H9 (cell line): ENCODE measurements at regions not wholly inside any gene's neighbourhood (a gene's known extent, or its start where the extent isn't known, plus 50 kb on each side); places are given as distances from the start of the nearest gene placed in this dataset.

Experiments
- DNase-seq: peaks from one replicate; pipeline ENCODE4 v3.0.0-alpha.2; 2017
- H2AFZ ChIP-seq: one replicate; pipeline ENCODE4 v1.6.1; 2013; ENCODE audit warnings: mild to moderate bottlenecking, low read length, control low read depth, moderate library complexity
- H2AK5ac ChIP-seq: 2 replicates; pipeline ENCODE4 v1.6.1; 2013; ENCODE audit warnings: low read length, control low read depth, mixed read lengths; ENCODE audit not compliant: insufficient read length
- H2BK120ac ChIP-seq: one replicate; pipeline ENCODE4 v1.6.1; 2013; ENCODE audit warnings: low read depth, mild to moderate bottlenecking, low read length, control low read depth, inconsistent platforms; ENCODE audit not compliant: poor library complexity, severe bottlenecking
- H2BK12ac ChIP-seq: 2 replicates; pipeline ENCODE4 v1.6.1; 2013; ENCODE audit warnings: low read length, control low read depth, mixed read lengths, low read depth; ENCODE audit not compliant: insufficient read length
- H2BK15ac ChIP-seq: 2 replicates; pipeline ENCODE4 v1.6.1; 2013; ENCODE audit warnings: low read depth, low read length, control low read depth
- H2BK20ac ChIP-seq: one replicate; pipeline ENCODE4 v1.6.1; 2013; ENCODE audit warnings: low read depth, mild to moderate bottlenecking, low read length, control low read depth, inconsistent platforms; ENCODE audit not compliant: poor library complexity, severe bottlenecking
- H2BK5ac ChIP-seq: 2 replicates; pipeline ENCODE4 v1.6.1; 2013; ENCODE audit warnings: low read length, control low read depth, mixed read lengths; ENCODE audit not compliant: insufficient read length
- H3K14ac ChIP-seq: 2 replicates; pipeline ENCODE4 v1.6.1; 2013; ENCODE audit warnings: low read length, control low read depth; ENCODE audit not compliant: insufficient read depth
- H3K18ac ChIP-seq: 2 replicates; pipeline ENCODE4 v1.6.1; 2013; ENCODE audit warnings: low read depth, mild to moderate bottlenecking, mixed read lengths, low read length, control low read depth; ENCODE audit not compliant: insufficient read length
- H3K23ac ChIP-seq: 2 replicates; pipeline ENCODE4 v1.6.1; 2013; ENCODE audit warnings: low read length, control low read depth, mixed read lengths, low read depth; ENCODE audit not compliant: insufficient read length
- H3K23me2 ChIP-seq: 2 replicates; pipeline ENCODE4 v1.6.1; 2013; ENCODE audit warnings: low read depth, mild to moderate bottlenecking, mixed read lengths, low read length, control low read depth; ENCODE audit not compliant: insufficient read length, poor library complexity, severe bottlenecking
- H3K27ac ChIP-seq: 2 replicates; pipeline ENCODE4 v1.5.1; 2013; ENCODE audit warnings: low read length, control low read depth, mixed read lengths, low read depth; ENCODE audit not compliant: insufficient read length
- H3K27me3 ChIP-seq: 2 replicates; pipeline ENCODE4 v1.6.1; 2013; ENCODE audit warnings: low read length, control low read depth, inconsistent platforms; ENCODE audit not compliant: insufficient read depth
- H3K4ac ChIP-seq: 2 replicates; pipeline ENCODE4 v1.6.1; 2013; ENCODE audit warnings: low read depth, mild to moderate bottlenecking, control low read depth, inconsistent platforms, low read length, moderate library complexity
- H3K4me1 ChIP-seq: 2 replicates; pipeline ENCODE4 v1.6.1; 2013; ENCODE audit warnings: low read length, control low read depth, inconsistent platforms; ENCODE audit not compliant: insufficient read depth
- H3K4me2 ChIP-seq: 2 replicates; pipeline ENCODE4 v1.6.1; 2013; ENCODE audit warnings: low read length, control low read depth, mixed read lengths; ENCODE audit not compliant: insufficient read length, insufficient read depth
- H3K56ac ChIP-seq: 2 replicates; pipeline ENCODE4 v1.6.1; 2013; ENCODE audit warnings: low read depth, mild to moderate bottlenecking, mixed read lengths, low read length, control low read depth; ENCODE audit not compliant: insufficient read length
- H3K79me1 ChIP-seq: 2 replicates; pipeline ENCODE4 v1.6.1; 2013; ENCODE audit warnings: low read depth, mild to moderate bottlenecking, moderate library complexity, low read length, control low read depth, inconsistent platforms; ENCODE audit not compliant: insufficient read depth, poor library complexity, severe bottlenecking
- H3K79me2 ChIP-seq: 2 replicates; pipeline ENCODE4 v1.6.1; 2013; ENCODE audit warnings: low read length, control low read depth, inconsistent platforms; ENCODE audit not compliant: insufficient read depth
- H3K9ac ChIP-seq: 2 replicates; pipeline ENCODE4 v1.6.1; 2013; ENCODE audit warnings: low read length, control low read depth, mixed read lengths; ENCODE audit not compliant: insufficient read length; ENCODE audit errors: extremely low read depth
- H3K9me3 ChIP-seq: one replicate; pipeline ENCODE4 v1.6.1; 2013; ENCODE audit warnings: low read depth, low read length, inconsistent platforms; ENCODE audit not compliant: control insufficient read depth
- H3T11ph ChIP-seq: one replicate; pipeline ENCODE4 v1.6.1; 2013; ENCODE audit warnings: mild to moderate bottlenecking, low read length, control low read depth, inconsistent platforms
- H4K20me1 ChIP-seq: one replicate; pipeline ENCODE4 v1.6.1; 2013; ENCODE audit not compliant: control insufficient read depth, insufficient read length, insufficient read depth
- H4K5ac ChIP-seq: 2 replicates; pipeline ENCODE4 v1.6.1; 2013; ENCODE audit warnings: low read depth, mild to moderate bottlenecking, mixed read lengths, low read length, control low read depth; ENCODE audit not compliant: insufficient read length
- H4K8ac ChIP-seq: replicated peaks from 2 replicates; pipeline ENCODE4 v1.6.1; 2013; ENCODE audit warnings: low read length, control low read depth, mixed read lengths, low read depth; ENCODE audit not compliant: insufficient read length
- H4K91ac ChIP-seq: 2 replicates; pipeline ENCODE4 v1.6.1; 2013; ENCODE audit warnings: low read depth, mild to moderate bottlenecking, moderate library complexity, mixed read lengths, low read length, control low read depth; ENCODE audit not compliant: insufficient read length
- H3K27ac Mint-ChIP-seq, 3 experiments: 2 replicates in 2 of 3; 3 replicates in 1 of 3; pipeline ENCODE4 v1.8.0; 2020 to 2021; ENCODE audit warnings: mixed read lengths in 3 of 3, mild to moderate bottlenecking in 1 of 3, moderate library complexity in 1 of 3
- H3K27me3 Mint-ChIP-seq: 2 replicates; pipeline ENCODE4 v1.8.0; 2021; ENCODE audit warnings: low read depth, mild to moderate bottlenecking, moderate library complexity, mixed read lengths
- H3K36me3 Mint-ChIP-seq, 3 experiments: 2 replicates in 2 of 3; 3 replicates in 1 of 3; pipeline ENCODE4 v1.8.0; 2020 to 2021; ENCODE audit warnings: low read depth in 3 of 3, mixed read lengths in 3 of 3; ENCODE audit not compliant: insufficient read depth in 1 of 3
- H3K4me1 Mint-ChIP-seq, 2 experiments: 2 replicates each; pipeline ENCODE4 v1.8.0; 2020; ENCODE audit warnings: mixed read lengths in 2 of 2
- H3K4me3 Mint-ChIP-seq, 2 experiments: 2 replicates in 1 of 2; 3 replicates in 1 of 2; pipeline ENCODE4 v1.8.0; 2020 to 2021; ENCODE audit warnings: mild to moderate bottlenecking in 2 of 2, mixed read lengths in 2 of 2, moderate library complexity in 1 of 2
- H3K9me3 Mint-ChIP-seq, 2 experiments: 2 replicates in 1 of 2; 3 replicates in 1 of 2; pipeline ENCODE4 v1.8.0; 2020; ENCODE audit warnings: mild to moderate bottlenecking in 2 of 2, mixed read lengths in 2 of 2, moderate library complexity in 1 of 2
- WGBS: extraction: QIAGEN DNeasy Blood & Tissue Kit; methylation state at CpG from one replicate; pipeline ENCODE4 v1.1.7; 2013; ENCODE audit warnings: missing lambda C conversion rate, low lambda C conversion rate, mixed read lengths; ENCODE audit not compliant: insufficient read length; ENCODE audit errors: extremely low coverage; 5-methylcytosine and 5-hydroxymethylcytosine counted together
- TF ChIP-seq, protein P1 (sequence below): fragments of 200-600 bp; sonication (generic); conservative IDR thresholded peaks from 3 replicates; pipeline ENCODE4 v1.8.0; 2021; ENCODE audit warnings: antibody characterized with exemption, mild to moderate bottlenecking

DNA sequence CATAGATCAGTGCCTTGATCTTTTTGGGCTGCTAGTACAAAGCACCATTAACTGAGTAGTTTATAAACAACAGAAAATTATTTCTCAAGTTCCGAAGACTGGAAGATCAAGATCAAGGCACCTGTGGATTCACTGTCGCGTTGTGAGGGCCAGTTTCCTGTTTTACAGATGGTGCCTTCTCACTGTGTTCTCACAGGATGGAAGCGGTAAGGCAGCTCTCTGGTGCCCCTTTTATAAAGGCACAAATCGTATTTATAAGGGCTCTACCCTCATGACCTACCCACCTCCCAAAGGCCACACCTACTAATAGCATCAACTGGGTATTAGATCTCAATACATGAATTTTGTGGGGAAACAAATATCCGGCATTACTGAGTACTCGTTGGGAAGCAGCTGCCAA lies 729.5 kb upstream of the SLC39A10 start:
- Histone ChIP-seq H3K18ac (no peak overlapping the region), H3K9ac (no peak overlapping the region), H3K79me1 (no peaks in the 10 kb centered on the region), H3K14ac (no peak overlapping the region), H3K4me1 (no peaks in the 10 kb centered on the region), H3K79me2 (no peaks in the 10 kb centered on the region), H4K8ac (no peak overlapping the region), H3K23me2 (no peaks in the 10 kb centered on the region), H3K27ac (no peak overlapping the region), H2BK5ac (no peak overlapping the region), H4K91ac (no peak overlapping the region), H3K9me3 (no peaks in the 10 kb centered on the region), H3K56ac (no peak overlapping the region), H2AK5ac (no peak overlapping the region), H3K23ac (no peak overlapping the region), H3T11ph (no peak overlapping the region), H2BK15ac (no peak overlapping the region), H2BK12ac (no peak overlapping the region), H3K4ac (no peak overlapping the region), H2AFZ (no peak overlapping the region), H4K20me1 (no peaks in the 10 kb centered on the region), H3K4me2 (no peak overlapping the region), H4K5ac (no peak overlapping the region), H2BK120ac (no peak overlapping the region), H3K27me3 (no peaks in the 10 kb centered on the region), H2BK20ac (no peak overlapping the region)
- Mint-ChIP-seq H3K27ac (no peak overlapping the region; a peak in 1 of 7 replicates), H3K36me3 (no peaks in the 10 kb centered on the region), H3K9me3 (no peaks in the 10 kb centered on the region), H3K27me3 (no peaks in the 10 kb centered on the region), H3K4me1 (peaks cover 4 to 9% of the 10 kb centered on the region in 2 experiments; a peak in 1 of 4 replicates), H3K4me3 (no peak overlapping the region)
- no CpG with 5 or more reads among the region's 7 CpGs for WGBS
- DNase-seq = no peak
- TF ChIP-seq, protein P1, sequence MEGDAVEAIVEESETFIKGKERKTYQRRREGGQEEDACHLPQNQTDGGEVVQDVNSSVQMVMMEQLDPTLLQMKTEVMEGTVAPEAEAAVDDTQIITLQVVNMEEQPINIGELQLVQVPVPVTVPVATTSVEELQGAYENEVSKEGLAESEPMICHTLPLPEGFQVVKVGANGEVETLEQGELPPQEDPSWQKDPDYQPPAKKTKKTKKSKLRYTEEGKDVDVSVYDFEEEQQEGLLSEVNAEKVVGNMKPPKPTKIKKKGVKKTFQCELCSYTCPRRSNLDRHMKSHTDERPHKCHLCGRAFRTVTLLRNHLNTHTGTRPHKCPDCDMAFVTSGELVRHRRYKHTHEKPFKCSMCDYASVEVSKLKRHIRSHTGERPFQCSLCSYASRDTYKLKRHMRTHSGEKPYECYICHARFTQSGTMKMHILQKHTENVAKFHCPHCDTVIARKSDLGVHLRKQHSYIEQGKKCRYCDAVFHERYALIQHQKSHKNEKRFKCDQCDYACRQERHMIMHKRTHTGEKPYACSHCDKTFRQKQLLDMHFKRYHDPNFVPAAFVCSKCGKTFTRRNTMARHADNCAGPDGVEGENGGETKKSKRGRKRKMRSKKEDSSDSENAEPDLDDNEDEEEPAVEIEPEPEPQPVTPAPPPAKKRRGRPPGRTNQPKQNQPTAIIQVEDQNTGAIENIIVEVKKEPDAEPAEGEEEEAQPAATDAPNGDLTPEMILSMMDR = no peak
